ENCODE measurements at regions not wholly inside any gene's neighbourhood (a gene's known extent, or its start where the extent isn't known, plus 50 kb on each side); places are given as distances from the start of the nearest gene placed in this dataset.

DNA sequence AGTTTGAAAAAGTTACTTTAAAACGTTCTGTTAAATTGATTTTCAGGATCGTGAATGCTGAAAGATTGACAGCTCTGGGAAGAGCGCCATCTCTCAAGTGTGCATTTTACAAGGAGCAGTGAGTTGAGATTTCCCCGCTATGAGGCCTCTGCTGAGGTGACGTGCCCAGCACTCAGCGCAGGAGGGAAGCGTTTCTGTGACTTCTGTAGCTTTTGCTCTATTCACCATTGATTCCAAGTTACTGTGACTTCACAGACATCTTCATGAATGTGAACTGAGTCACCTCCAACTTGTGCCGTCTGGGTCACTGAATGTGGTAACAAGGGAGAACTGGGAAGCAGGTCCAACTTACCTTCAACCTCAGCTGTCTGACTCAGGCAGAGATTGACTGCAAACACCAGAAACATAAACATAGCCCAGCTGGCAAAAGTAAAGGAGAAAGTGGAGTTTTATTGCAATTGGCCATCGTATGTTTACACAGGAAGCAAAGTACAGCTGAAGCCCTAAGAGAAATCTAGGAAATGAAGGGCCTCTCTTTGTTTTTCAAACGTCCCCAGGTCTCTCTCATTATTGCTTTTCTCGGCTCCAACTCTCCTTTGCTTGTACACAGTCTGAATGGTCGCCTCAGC lies 428.8 kb upstream of the CLINT1 start:
- TF ChIP-seq, protein P1, sequence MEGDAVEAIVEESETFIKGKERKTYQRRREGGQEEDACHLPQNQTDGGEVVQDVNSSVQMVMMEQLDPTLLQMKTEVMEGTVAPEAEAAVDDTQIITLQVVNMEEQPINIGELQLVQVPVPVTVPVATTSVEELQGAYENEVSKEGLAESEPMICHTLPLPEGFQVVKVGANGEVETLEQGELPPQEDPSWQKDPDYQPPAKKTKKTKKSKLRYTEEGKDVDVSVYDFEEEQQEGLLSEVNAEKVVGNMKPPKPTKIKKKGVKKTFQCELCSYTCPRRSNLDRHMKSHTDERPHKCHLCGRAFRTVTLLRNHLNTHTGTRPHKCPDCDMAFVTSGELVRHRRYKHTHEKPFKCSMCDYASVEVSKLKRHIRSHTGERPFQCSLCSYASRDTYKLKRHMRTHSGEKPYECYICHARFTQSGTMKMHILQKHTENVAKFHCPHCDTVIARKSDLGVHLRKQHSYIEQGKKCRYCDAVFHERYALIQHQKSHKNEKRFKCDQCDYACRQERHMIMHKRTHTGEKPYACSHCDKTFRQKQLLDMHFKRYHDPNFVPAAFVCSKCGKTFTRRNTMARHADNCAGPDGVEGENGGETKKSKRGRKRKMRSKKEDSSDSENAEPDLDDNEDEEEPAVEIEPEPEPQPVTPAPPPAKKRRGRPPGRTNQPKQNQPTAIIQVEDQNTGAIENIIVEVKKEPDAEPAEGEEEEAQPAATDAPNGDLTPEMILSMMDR (optimal IDR thresholded peaks at IDR 0.05 in 1 of 3, IDR thresholded peaks at IDR 0.05 in 1 of 3, conservative IDR thresholded peaks at IDR 0.05 in 1 of 3; ENCODE audit: extremely low read depth in 1 of 3, insufficient read depth in 2 of 3, low read length in 3 of 3) = no peak
- no peak for TF ChIP-seq EZH2 (IDR thresholded peaks at IDR 0.05; ENCODE audit: low read length)

All from keratinocyte (primary cell).